B cell (primary cell): ENCODE measurements at regions not wholly inside any gene's neighbourhood (a gene's known extent, or its start where the extent isn't known, plus 50 kb on each side); places are given as distances from the start of the nearest gene placed in this dataset.

Experiments
- ATAC-seq: fragments of 200-7000 bp; cut with Tn5 transposase; one replicate; pipeline ENCODE4 v1.10.0; 2021; ENCODE audit warnings: low read depth, mild to moderate bottlenecking, moderate number of reproducible peaks, moderate library complexity
- CTCF ChIA-PET: fragments of 350-600 bp; sonication (Branson Sonifier 250); formaldehyde crosslinking; loops from one replicate; lab custom pipeline; 2021; ENCODE audit warnings: antibody characterized with exemption, inconsistent platforms; lab: Charles Lee
- POLR2A ChIA-PET: fragments of 350-600 bp; sonication (Branson Sonifier 250); formaldehyde crosslinking; loops from one replicate; lab custom pipeline; 2021; ENCODE audit warnings: antibody characterized with exemption; lab: Charles Lee
- DNase-seq: peaks from one replicate; pipeline ENCODE4 v3.0.0; 2013
- H2AFZ ChIP-seq: 2 replicates; pipeline ENCODE4 v1.6.1; 2012; ENCODE audit warnings: mild to moderate bottlenecking, low read depth, low read length; ENCODE audit not compliant: insufficient read depth, poor library complexity, severe bottlenecking
- H3K27ac ChIP-seq, 2 donors: 1 replicate in 1 of 2; 2 replicates in 1 of 2; pipeline ENCODE4 v1.5.1; 2012 to 2013; ENCODE audit warnings: low read length in 2 of 2, mild to moderate bottlenecking in 2 of 2, moderate library complexity in 1 of 2
- H3K27me3 ChIP-seq, 4 experiments: fragments of 200-600 bp in 1 of 4; sonication (generic) in 1 of 4; replicated peaks in 1 of 4; 1 replicate in 2 of 4; 2 replicates in 2 of 4; pipeline versions ENCODE4 v1.6.1 to v1.7.0; 2013 to 2016; ENCODE audit warnings: low read length in 3 of 4, mild to moderate bottlenecking in 2 of 4, mixed read lengths in 1 of 4, moderate library complexity in 1 of 4; ENCODE audit not compliant: insufficient read depth in 4 of 4, control insufficient read depth in 3 of 4; ENCODE audit errors: control extremely low read depth in 1 of 4
- H3K36me3 ChIP-seq, 2 experiments: replicated peaks in 1 of 2; 1 replicate in 1 of 2; 2 replicates in 1 of 2; pipeline versions ENCODE4 v1.6.1 to v1.7.1; 2013; ENCODE audit warnings: low read length in 1 of 2; ENCODE audit not compliant: insufficient read depth in 2 of 2, control insufficient read depth in 1 of 2; ENCODE audit errors: control extremely low read depth in 1 of 2, extremely low read depth in 1 of 2
- H3K4me1 ChIP-seq, 2 donors: fragments of 200-600 bp in 1 of 2; sonication (generic) in 1 of 2; 1 replicate in 1 of 2; 2 replicates in 1 of 2; pipeline versions ENCODE4 v1.5.1 to v1.6.1; 2013 to 2017; ENCODE audit warnings: low read length in 2 of 2; ENCODE audit not compliant: control insufficient read depth in 2 of 2, insufficient read depth in 2 of 2
- H3K4me2 ChIP-seq: replicated peaks from 2 replicates; pipeline ENCODE3; 2012; ENCODE audit warnings: mild to moderate bottlenecking, low read depth, low read length; ENCODE audit not compliant: poor library complexity, severe bottlenecking
- H3K4me3 ChIP-seq, 5 experiments: fragments of 200-600 bp in 1 of 5; sonication (generic) in 1 of 5; 1 replicate in 3 of 5; 2 replicates in 2 of 5; pipeline versions ENCODE4 v1.5.1 to v1.7.0; 2011 to 2016; ENCODE audit warnings: low read length in 4 of 5, mild to moderate bottlenecking in 4 of 5, low read depth in 2 of 5, control low read depth in 1 of 5, moderate library complexity in 1 of 5; ENCODE audit not compliant: insufficient read depth in 1 of 5; ENCODE audit errors: control extremely low read depth in 1 of 5, extremely low read depth in 1 of 5
- H3K79me2 ChIP-seq: fragments of 200-600 bp; sonication (generic); one replicate; pipeline ENCODE4 v1.6.0; 2016; ENCODE audit warnings: low read length; ENCODE audit not compliant: control insufficient read depth, insufficient read depth
- H3K9ac ChIP-seq: fragments of 200-600 bp; sonication (generic); 2 replicates; pipeline ENCODE4 v1.6.1; 2017; ENCODE audit warnings: mild to moderate bottlenecking, low read length, moderate library complexity
- H3K9me3 ChIP-seq, 3 donors: one replicate each; pipeline versions ENCODE4 v1.6.1 to v1.7.1; 2013; ENCODE audit warnings: low read length in 2 of 3; ENCODE audit not compliant: control insufficient read depth in 2 of 3, insufficient read depth in 1 of 3; ENCODE audit errors: control extremely low read depth in 1 of 3
- H4K20me1 ChIP-seq: 2 replicates; pipeline ENCODE4 v1.6.0; 2012; ENCODE audit warnings: mild to moderate bottlenecking, low read length; ENCODE audit not compliant: insufficient read depth, control insufficient read depth, poor library complexity, severe bottlenecking
- H3K27ac Mint-ChIP-seq: one replicate; pipeline ENCODE4 v1.8.0; 2021; ENCODE audit warnings: mixed read lengths
- H3K27me3 Mint-ChIP-seq: one replicate; pipeline ENCODE4 v1.8.0; 2021; ENCODE audit warnings: mixed read lengths
- H3K4me1 Mint-ChIP-seq: one replicate; pipeline ENCODE4 v1.8.0; 2021; ENCODE audit warnings: mixed read lengths
- H3K4me3 Mint-ChIP-seq: one replicate; pipeline ENCODE4 v1.8.0; 2021; ENCODE audit warnings: mixed read lengths
- H3K9me3 Mint-ChIP-seq: one replicate; pipeline ENCODE4 v1.8.0; 2022; ENCODE audit warnings: mixed read lengths; ENCODE audit not compliant: insufficient read depth
- EZH2 ChIP-seq: IDR thresholded peaks from 2 replicates; pipeline ENCODE4 v1.6.1; 2012; ENCODE audit warnings: borderline replicate concordance, low read depth, mild to moderate bottlenecking, moderate library complexity, low read length; ENCODE audit not compliant: insufficient read depth, poor library complexity, severe bottlenecking
- WGBS: methylation state at CpG from one replicate; pipeline ENCODE4 v1.1.5; 2013; ENCODE audit warnings: missing lambda C conversion rate; ENCODE audit not compliant: insufficient coverage; 5-methylcytosine and 5-hydroxymethylcytosine counted together
- intact Hi-C: fragments of 100-400 bp; cut with micrococcal nuclease; formaldehyde crosslinking; loops from one replicate; pipeline ENCODE4 v1.10.0; 2022
- TF ChIP-seq, protein P1 (sequence below): fragments of 200-600 bp; IDR thresholded peaks from one replicate; pipeline ENCODE4 v1.8.0; 2022; ENCODE audit warnings: antibody characterized with exemption, mild to moderate bottlenecking

GRCh38 chr17:15130426-15130825 is 134.7 kb downstream of the PMP22 start:
- Histone ChIP-seq H2AFZ (no peak overlapping the region), H3K4me2 (no peak overlapping the region), H3K79me2 (no peaks in the 10 kb centered on the region), H4K20me1 (no peaks in the 10 kb centered on the region), H3K4me3 (no peak overlapping the region), H3K9ac (no peak overlapping the region), H3K36me3 (no peaks in the 10 kb centered on the region), H3K4me1 (no peaks in the 10 kb centered on the region), H3K9me3 (no peaks in the 10 kb centered on the region), H3K27ac (no peak overlapping the region), H3K27me3 (no peaks in the 10 kb centered on the region)
- no peaks in the 10 kb centered on the region for H3K4me1 Mint-ChIP-seq
- intact Hi-C loops: no loop called here
- no peak overlapping the region for H3K4me3 Mint-ChIP-seq
- H3K27ac Mint-ChIP-seq: no peak overlapping the region
- H3K27me3 Mint-ChIP-seq: peaks cover 3% of the 10 kb centered on the region
- H3K9me3 Mint-ChIP-seq: peaks cover 2% of the 10 kb centered on the region
- 80% methylated on average over 1 of the region's 2 CpGs for WGBS
- TF ChIP-seq, protein P1, sequence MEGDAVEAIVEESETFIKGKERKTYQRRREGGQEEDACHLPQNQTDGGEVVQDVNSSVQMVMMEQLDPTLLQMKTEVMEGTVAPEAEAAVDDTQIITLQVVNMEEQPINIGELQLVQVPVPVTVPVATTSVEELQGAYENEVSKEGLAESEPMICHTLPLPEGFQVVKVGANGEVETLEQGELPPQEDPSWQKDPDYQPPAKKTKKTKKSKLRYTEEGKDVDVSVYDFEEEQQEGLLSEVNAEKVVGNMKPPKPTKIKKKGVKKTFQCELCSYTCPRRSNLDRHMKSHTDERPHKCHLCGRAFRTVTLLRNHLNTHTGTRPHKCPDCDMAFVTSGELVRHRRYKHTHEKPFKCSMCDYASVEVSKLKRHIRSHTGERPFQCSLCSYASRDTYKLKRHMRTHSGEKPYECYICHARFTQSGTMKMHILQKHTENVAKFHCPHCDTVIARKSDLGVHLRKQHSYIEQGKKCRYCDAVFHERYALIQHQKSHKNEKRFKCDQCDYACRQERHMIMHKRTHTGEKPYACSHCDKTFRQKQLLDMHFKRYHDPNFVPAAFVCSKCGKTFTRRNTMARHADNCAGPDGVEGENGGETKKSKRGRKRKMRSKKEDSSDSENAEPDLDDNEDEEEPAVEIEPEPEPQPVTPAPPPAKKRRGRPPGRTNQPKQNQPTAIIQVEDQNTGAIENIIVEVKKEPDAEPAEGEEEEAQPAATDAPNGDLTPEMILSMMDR: no peak
- TF ChIP-seq EZH2: no peak
- ChIA-PET POLR2A (no interaction called here), CTCF (no interaction called here)
- ATAC-seq (no peak), DNase-seq (no peak)

DNA sequence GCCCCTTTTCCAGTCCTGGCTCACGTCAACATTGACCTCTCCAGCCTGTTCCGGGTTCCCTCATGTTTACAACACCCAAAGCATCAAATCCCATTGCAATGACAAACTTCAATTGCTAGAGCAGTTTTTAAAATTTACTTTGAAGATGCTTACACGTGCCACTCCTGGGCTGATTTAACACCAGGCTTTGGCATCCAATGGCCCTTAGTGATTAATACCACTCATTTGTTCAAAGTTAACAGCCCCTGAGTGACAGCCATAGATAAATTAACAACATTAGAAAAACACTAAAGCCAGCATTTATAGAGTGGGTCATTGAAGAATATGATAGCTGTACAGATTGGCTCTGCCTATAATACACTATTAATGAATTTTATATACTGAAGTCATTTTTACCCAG is 135.1 kb downstream of the PMP22 start:
- no peak for ATAC-seq
- Mint-ChIP-seq H3K4me3 (no peak overlapping the region), H3K4me1 (no peaks in the 10 kb centered on the region), H3K27ac (no peak overlapping the region), H3K27me3 (peaks cover 3% of the 10 kb centered on the region), H3K9me3 (peaks cover 2% of the 10 kb centered on the region)
- WGBS: 52% methylated on average over 3 of the region's 3 CpGs
- no peaks in the 10 kb centered on the region for H3K79me2 ChIP-seq
- POLR2A ChIA-PET: no interaction called here
- intact Hi-C loops: no loop called here
- H3K27ac ChIP-seq: no peak overlapping the region
- no peak overlapping the region for H3K4me2 ChIP-seq
- no peaks in the 10 kb centered on the region for H3K4me1 ChIP-seq
- H4K20me1 ChIP-seq: no peaks in the 10 kb centered on the region
- H3K27me3 ChIP-seq: no peaks in the 10 kb centered on the region
- no peak overlapping the region for H3K9ac ChIP-seq
- DNase-seq: no peak
- no peak overlapping the region for H2AFZ ChIP-seq
- no peak overlapping the region for H3K4me3 ChIP-seq
- CTCF ChIA-PET: no interaction called here
- H3K9me3 ChIP-seq: no peaks in the 10 kb centered on the region
- no peaks in the 10 kb centered on the region for H3K36me3 ChIP-seq
- TF ChIP-seq EZH2: no peak
- TF ChIP-seq, protein P1: no peak
